ENCODE measurements at regions not wholly inside any gene's neighbourhood (a gene's known extent, or its start where the extent isn't known, plus 50 kb on each side); places are given as distances from the start of the nearest gene placed in this dataset.

DNA sequence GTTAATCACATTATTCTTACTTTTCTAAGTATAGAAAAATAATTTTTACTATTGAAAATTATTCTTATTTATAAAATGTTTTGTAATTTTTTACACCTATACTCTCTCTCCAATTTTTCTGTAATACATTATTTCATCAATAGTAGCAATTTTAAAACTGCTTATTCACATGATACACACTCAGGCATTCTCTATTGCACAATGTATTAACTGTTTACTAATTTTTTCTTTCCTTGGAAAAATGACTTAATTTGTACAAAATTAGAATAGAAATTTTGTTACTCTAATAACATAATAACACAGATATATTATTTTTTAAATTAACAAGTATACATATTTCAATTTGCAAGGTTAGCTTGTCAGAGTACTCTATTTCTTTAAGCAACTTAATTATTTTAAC lies 92.9 kb upstream of the PRKG1 start:
- TF ChIP-seq, protein P1, sequence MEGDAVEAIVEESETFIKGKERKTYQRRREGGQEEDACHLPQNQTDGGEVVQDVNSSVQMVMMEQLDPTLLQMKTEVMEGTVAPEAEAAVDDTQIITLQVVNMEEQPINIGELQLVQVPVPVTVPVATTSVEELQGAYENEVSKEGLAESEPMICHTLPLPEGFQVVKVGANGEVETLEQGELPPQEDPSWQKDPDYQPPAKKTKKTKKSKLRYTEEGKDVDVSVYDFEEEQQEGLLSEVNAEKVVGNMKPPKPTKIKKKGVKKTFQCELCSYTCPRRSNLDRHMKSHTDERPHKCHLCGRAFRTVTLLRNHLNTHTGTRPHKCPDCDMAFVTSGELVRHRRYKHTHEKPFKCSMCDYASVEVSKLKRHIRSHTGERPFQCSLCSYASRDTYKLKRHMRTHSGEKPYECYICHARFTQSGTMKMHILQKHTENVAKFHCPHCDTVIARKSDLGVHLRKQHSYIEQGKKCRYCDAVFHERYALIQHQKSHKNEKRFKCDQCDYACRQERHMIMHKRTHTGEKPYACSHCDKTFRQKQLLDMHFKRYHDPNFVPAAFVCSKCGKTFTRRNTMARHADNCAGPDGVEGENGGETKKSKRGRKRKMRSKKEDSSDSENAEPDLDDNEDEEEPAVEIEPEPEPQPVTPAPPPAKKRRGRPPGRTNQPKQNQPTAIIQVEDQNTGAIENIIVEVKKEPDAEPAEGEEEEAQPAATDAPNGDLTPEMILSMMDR (IDR thresholded peaks at IDR 0.05) = no peak
- TF ChIP-seq POLR2A (IDR thresholded peaks at IDR 0.05) (no peak), POLR2AphosphoS5 (IDR thresholded peaks at IDR 0.05; ENCODE audit: insufficient read depth in 1 of 2, low read depth in 1 of 2) (no peak)

Measured in vagina (tissue), 2 donors.